ENCODE measurements at regions not wholly inside any gene's neighbourhood (a gene's known extent, or its start where the extent isn't known, plus 50 kb on each side); places are given as distances from the start of the nearest gene placed in this dataset.
A peak's percentile ranks its signal among the peaks of the same experiment; 100 is the strongest.
"Not testable (repeated sequence)": the region's sequence is repeated elsewhere in the genome, so short reads cannot be mapped to it uniquely, and the experiment has no call there.

DNA sequence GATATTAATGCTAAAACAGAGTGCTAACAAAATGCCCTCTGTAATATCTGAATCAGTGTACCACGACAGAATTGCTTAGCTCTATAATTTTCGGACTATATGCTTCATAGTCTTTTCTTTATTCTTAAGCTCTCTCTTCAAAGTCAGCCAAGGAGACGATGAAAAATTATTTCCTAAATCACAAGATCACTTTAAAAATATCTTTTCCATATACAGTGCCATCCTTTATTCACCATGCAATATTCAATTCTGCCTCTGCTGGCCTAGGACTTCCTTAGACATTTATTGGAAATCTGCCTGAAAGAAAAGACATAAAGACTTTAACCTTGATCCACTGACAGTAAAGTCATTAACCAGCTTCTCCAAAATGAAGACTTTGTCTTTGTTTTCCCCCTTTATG, 238.9 kb upstream of the BTG1 start:
- DNase-seq, result no peak

DNA sequence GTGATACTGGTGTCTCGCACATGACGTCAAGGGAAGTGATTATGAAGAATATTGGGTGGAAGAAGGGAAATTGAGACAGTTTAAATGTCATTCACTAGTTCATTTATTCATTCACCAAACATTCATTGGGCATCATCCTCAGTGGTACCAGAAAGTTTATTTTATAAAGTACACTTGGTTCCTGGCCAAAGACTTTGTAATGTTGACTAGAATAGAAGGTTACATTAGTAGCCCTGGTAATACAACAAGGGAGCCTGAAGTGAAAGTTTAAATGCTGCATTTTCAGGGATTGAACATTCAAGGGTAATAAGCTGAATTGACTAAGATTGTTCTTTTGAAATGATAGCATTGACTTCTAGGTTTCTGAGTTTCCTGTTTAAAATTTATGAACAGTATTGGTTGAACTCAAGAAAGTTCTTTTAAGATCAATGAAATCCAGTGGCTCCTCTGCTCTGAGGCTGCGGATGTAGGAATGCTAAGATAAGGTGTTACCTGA, 236.8 kb upstream of the BTG1 start:
- DNase-seq, result no peak

DNA sequence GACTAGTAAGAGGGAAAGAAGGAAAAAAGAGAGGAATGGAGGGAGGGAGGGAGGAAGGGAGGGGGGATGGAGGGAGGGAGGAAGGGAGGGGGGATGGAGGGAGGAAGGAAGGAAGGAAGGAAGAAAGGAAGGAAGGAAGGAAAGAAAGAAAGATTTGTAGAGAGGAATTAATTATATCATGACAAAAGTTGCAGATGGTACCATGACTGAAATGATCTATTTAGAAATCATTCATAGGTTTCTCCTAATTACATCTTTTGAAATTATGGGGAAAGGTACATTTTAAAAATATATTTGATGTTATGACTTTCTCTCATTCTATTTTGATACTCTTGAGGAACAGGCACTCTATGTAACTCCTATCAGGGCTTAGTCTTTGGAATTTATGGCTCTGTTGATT, 236.2 kb upstream of the BTG1 start:
- no peak for DNase-seq

DNA sequence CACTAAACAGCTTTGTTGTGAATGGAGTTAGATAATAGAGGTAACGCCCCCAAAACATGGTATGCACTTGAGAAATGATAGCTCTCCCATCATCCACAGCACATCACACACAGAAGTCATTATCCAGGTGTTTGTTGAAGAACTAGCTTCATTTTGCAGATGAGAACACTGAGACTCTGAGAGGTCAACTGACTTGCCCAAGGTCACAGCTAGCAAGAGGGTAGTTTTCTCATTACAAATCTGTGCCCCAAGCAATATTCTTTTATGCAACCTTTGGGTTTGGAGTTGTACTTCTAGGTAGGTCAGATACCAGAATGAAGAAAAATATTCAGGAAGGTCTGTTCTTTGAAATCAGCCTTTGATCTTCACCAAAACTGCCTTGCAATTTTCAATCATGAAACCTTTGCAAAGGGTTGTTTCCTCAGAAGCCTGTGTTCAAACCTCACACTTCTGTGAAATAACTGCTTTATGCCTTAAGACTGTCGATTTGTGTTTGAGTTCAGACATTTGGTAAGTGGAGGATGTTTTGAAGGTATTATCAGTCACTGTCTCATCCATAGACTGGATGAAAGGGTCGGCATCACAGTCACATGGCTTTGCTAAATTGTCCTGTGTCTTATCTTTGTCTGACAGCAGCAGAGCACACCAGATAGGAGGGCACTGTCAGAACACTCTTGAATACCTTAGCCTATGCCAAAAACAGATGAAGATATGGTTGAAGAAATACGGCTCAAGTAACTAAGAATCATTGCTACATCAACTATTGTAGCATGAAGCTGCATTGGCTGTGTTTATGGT, 233.2 kb upstream of the BTG1 start:
- DNase-seq, result no peak

DNA sequence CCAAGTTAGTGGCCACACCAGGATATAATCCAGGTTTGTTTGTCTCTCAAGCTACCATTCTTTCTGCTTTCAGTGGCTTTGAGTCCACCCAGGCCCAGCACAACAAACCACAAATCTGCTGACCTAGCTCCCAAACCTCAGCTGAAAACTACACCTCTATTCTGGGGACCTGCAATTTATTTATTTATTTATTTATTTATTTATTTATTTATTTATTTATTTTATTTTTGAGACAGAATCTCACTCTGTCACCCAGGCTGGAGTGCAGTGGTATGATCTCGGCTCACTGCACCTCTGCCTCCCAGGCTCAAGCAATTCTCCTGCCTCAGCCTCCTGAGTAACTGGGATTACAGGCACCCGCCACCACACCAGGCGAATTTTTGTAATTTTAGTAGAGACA, 229.9 kb upstream of the BTG1 start:
- not testable (repeated sequence) for DNase-seq

DNA sequence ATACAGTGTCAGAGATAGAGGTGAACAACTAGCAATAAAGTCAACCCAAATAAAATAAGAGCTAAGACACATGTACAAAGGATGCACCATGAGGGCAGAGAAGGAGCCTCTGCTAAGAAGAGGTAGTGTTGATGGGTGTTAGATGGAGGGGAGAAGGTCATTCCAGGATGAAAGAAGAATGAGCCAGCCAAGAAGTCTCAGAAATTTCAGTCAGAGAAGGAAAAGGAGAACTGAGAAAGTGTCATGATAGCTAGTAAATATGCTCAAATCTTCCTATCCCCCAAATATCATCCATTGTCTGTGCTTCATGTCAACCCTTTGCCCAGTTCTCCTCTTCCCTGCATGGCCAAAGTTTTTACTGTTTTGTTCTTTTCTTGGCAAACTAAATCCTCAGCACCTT, 225.2 kb upstream of the BTG1 start:
- DNase-seq, result no peak

DNA sequence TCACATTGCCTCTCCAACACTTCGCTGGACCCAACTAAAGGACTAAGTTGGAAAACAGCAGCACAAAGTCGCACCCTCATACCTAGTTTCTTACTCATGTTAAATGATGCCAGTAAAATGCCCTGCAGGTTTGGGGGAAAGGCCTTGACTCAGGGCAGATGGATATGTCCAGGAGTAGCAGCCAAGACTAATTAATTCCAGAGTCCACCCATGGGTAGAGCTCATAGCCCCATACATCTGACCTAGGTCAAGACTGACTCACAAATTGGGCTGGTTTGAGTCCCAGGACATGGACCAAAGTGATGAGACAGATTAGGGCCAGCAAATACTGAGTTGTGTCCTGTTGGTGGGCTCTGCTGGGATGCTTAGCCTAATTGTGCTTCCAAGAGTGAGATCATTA, 224.0 kb upstream of the BTG1 start:
- DNase-seq, result no peak

DNA sequence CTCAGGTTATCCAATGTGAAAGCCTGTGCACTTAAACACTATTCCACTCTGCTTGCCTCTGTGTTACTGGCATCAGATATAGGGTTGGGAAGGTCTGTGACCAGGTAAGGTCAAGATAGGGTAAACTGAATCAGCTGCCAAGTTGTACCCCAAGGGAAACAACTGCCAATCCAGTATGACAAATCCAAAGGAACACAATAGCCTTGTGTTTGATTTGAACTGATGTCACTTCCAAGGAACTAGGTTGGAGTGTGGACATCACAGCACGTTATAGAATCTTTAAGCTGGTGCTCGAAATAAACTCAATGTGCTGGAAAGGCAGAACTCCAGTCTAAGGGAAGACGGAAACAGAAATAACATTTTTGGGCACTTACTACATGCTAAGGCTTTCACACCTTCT, 223.4 kb upstream of the BTG1 start:
- DNase-seq, result no peak

GRCh38 chr12:92365836-92366235, 220.2 kb upstream of the BTG1 start:
- peak; percentile 28 for DNase-seq

GRCh38 chr12:92365333-92365732, 219.7 kb upstream of the BTG1 start:
- DNase-seq, result peak; percentile 5

DNA sequence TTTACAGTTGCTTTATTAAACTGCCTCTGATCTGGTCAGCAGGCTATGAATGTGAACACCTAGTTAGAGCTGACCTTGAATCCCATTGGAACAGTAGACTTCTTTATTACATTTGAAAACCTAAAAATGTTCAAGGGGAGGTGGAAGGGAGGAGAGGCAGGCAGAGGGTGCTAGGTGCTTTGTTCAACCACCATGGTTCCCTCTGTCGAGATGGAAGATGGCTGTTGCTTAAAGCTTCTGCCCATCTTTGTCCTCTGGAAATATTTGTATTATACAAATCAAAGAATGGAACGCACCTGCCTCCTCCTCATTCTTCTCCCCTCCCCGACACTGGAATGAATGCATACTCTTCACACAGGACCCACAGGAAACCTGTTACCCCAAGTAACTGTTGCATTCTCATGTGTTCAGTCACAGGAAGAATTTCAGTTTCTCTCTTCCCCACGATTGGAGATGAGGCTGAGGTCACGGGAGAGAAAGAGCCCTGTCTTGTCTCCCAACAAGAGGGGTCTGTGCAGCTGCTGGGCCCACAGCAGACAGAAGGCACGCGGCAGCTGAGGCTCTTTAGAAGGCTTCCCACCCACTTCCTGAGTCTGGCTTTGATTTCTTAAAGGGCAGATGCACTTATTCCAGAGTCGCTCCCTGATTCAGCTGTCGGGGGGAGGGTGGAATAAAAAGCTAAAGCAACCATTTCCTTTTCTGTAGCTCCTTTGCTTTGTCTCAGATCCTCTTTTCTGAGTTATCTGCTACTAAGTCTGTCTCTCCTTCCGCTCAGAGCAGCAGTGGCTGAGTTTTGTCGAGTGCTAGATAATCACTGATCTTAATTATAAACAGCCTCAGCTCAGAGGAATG, 217.9 kb upstream of the BTG1 start:
- DNase-seq, result peak; percentile 72

GRCh38 chr12:92362785-92363184, 217.1 kb upstream of the BTG1 start:
- DNase-seq, result peak; percentile 40

DNA sequence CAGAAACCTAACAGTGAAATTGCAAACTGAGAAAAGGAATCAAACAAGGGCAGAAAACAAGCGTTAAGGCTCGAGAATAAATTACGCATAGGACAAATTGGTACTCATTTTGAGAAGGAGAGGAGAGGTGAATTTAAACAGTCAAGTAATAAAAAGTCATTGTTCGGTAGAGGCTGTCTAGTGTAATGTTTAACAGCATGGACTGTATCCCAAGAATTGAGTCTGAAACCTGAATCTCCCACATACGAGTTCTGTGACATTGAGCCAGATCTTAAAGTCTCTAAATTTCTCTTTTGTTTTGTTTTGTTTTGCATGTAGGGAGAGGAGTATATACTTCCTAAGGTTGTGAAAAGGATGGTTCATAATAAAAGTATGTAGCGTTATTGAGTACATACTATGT, 216.5 kb upstream of the BTG1 start:
- DNase-seq, result no peak

- DNase-seq, result no peak
Measured at GRCh38 chr12:92360543-92360942, 214.9 kb upstream of the BTG1 start.

GRCh38 chr12:92359581-92360209, 214.0 kb upstream of the BTG1 start:
- no peak for DNase-seq

DNA sequence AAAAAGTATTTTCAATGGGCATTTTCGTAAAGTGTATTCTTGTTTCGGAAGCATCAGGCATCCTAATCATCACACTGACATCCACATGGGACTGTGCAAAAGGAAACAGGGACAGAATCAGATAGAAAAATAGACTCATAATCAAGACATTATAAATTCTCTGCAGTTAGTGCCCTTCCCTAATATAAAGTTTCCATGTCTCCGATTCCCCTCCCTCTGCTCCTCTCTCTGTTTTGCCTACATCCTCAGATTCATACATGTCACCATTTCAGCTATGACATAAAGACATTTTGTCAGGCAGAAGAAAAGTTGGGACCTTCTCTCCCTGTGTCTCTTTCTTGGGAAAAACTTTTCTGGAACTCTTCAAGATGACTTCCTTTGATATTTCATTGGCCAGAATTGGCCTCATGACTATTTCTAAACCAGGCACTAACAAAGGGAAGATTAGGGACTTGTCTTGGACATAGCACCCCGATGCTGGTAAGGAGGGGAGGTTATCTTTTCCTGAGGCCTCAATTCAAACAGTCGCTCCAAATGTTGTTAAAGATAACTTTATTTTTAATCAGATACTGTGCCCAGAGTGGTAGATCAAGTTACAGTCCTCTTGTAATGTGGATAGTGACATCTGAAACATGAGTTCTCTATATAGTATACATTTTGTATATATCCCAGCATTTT, 212.1 kb upstream of the BTG1 start:
- DNase-seq, result no peak

DNA sequence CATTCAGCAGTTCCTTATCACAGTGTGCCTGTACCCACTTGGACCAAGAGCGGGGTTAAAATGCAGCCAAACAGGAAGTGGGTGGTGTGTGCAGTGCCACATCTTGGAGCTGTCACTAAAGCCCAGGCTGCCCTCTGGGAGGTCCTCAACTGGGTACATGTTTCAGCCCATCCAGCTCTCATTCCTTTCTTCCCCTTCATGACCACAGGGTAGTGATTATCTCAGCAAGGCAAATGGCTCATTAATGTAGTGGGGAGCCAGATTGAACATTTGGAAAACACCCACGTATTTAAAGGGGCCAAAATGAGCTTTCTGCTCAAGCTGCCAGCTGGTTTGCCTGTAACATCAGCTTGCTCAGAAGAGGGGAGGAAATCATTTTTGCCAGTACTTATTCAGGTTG, 210.8 kb upstream of the BTG1 start:
- no peak for DNase-seq

- no peak for DNase-seq
Measured at GRCh38 chr12:92349635-92350034, 204.0 kb upstream of the BTG1 start.

GRCh38 chr12:92342574-92342973, 196.9 kb upstream of the BTG1 start:
- DNase-seq, result no peak

DNA sequence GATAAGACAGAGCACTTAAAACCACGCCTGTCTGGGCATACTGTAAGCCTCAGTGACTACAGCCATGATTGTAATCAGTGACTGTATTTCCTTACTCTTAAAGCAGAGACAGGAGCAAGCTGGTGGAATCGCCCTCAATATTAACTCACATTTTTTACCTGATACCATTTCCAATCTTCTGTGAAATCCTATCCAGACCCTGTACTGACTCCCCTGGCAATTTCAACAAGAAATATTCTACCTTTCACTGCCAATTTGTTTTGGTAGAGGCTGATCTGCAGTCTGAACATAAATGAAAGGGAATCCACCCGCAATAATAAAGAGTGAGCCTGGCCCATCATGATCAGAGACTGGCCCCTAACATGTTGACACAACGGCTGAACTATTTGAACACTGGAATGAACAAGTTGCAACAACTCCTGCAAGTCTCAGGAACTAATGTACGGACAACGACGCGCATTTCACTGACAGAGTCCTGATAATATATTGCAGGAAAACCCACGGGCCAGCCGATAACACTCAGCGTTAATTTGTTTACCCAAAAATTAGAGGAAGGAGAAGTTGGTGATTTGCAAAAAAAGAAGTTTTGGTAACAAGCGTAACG, 195.5 kb upstream of the BTG1 start:
- no peak for DNase-seq

GRCh38 chr12:92340441-92341064, 194.9 kb upstream of the BTG1 start:
- no peak for DNase-seq

DNA sequence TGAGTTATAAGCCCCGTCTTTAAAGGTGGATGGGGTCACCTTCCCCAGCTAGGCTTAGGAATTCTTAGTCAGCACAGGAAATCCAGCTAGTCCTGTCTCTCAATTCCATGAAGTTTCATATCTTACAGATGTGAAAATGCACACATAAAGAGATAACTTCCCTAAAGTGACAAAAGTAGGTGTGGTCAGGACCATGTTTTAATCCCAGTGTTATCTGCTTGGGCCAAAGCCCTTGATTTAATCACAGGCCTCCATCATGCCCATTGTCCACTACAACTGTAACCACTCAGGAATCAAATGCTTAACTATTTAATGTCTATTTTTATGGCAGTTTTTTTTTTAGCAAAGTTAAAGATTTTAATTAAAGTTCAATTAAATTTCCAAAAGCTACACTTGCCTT, 194.4 kb upstream of the BTG1 start:
- no peak for DNase-seq

Data from NCI-H146 (cell line).